ENCODE measurements at regions not wholly inside any gene's neighbourhood (a gene's known extent, or its start where the extent isn't known, plus 50 kb on each side); places are given as distances from the start of the nearest gene placed in this dataset.

DNA sequence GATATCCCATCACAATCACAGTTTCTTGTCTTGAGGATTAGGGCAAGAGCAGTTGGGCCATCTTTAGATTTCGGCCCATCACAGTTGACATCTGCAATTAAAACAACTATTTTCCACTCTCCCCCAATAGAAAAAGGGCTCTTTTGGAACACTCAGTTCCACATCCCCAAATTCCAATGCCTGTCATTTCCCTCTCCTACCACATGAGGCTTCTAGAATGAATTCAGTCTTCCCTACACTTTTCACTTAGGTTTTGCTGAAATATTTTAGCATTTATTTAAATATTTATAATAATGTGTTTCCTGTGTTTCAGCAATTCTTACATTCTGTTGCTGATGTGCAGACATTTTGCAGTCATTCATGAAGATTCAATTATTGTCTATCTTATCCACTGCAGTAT is 118.4 kb downstream of the COX18 start:
- no peak for TF ChIP-seq YY1 (IDR thresholded peaks at IDR 0.05; ENCODE audit: insufficient read depth, insufficient read length)
- no peak for TF ChIP-seq SUZ12 (IDR thresholded peaks at IDR 0.05; ENCODE audit: extremely low read depth, insufficient read depth, insufficient read length)
